Heart right ventricle (tissue), 16 donors: ENCODE measurements at regions not wholly inside any gene's neighbourhood (a gene's known extent, or its start where the extent isn't known, plus 50 kb on each side); places are given as distances from the start of the nearest gene placed in this dataset.

Experiments used
- ATAC-seq, 8 donors: fragments of 200-7000 bp; cut with Tn5 transposase; one replicate each; pipeline ENCODE4 v1.9.1; 2020; ENCODE audit warnings: mild to moderate bottlenecking in 8 of 8, moderate library complexity in 8 of 8, moderate number of reproducible peaks in 1 of 8
- DNase-seq, 2 donors: peaks; one replicate each; pipeline ENCODE4 v3.0.0-alpha.2; 2020
- H3K27ac ChIP-seq, 10 donors: fragments of 200-600 bp; sonication (generic) in 2 of 10; one replicate each; pipeline versions ENCODE4 v1.5.0 to v1.8.0; 2020 to 2022; ENCODE audit warnings: mild to moderate bottlenecking in 3 of 10
- H3K27me3 ChIP-seq, 7 donors: fragments of 200-600 bp; one replicate each; pipeline ENCODE4 v1.8.0; 2021 to 2022; ENCODE audit warnings: mild to moderate bottlenecking in 2 of 7
- H3K36me3 ChIP-seq, 9 donors: fragments of 200-600 bp; sonication (generic) in 1 of 9; one replicate each; pipeline versions ENCODE4 v1.5.0 to v1.8.0; 2020 to 2022; ENCODE audit warnings: mild to moderate bottlenecking in 2 of 9
- H3K4me1 ChIP-seq, 9 donors: fragments of 200-600 bp; sonication (generic) in 1 of 9; one replicate each; pipeline versions ENCODE4 v1.5.0 to v1.8.0; 2020 to 2022; ENCODE audit warnings: mild to moderate bottlenecking in 4 of 9
- H3K4me3 ChIP-seq, 10 donors: fragments of 200-600 bp; sonication (generic) in 2 of 10; one replicate each; pipeline versions ENCODE4 v1.5.0 to v1.8.0; 2020 to 2022; ENCODE audit warnings: mild to moderate bottlenecking in 7 of 10, moderate library complexity in 2 of 10
- H3K9me3 ChIP-seq, 11 donors: fragments of 200-600 bp in 10 of 11; sonication (generic) in 2 of 11; one replicate each; pipeline versions ENCODE4 v1.5.0 to v1.8.0; 2013 to 2022; ENCODE audit warnings: mild to moderate bottlenecking in 2 of 11, control low read depth in 1 of 11, moderate library complexity in 1 of 11
- WGBS, 2 donors: extraction: QIAGEN DNeasy Blood & Tissue Kit; methylation state at CpG; one replicate each; pipeline ENCODE4 v1.1.7; 2013; ENCODE audit warnings: inconsistent platforms in 1 of 2; 5-methylcytosine and 5-hydroxymethylcytosine counted together
- intact Hi-C, 10 donors: fragments of 100-400 bp; cut with DNase I; formaldehyde crosslinking; loops; one replicate each; pipeline versions ENCODE4 v1.11.1 to v1.14.2; 2022
- TF ChIP-seq, protein P1 (sequence below), 9 donors: fragments of 200-600 bp; sonication (generic) in 2 of 9; IDR thresholded peaks; one replicate each; pipeline versions ENCODE4 v1.5.0 to v1.8.0; 2021 to 2022; ENCODE audit warnings: antibody characterized with exemption in 9 of 9, mild to moderate bottlenecking in 5 of 9, moderate library complexity in 1 of 9
- donor health status: Arrhythmogenic right ventricular cardiomyopathy.
- donor health status: ischemic (EF 13 %, LVEDD 7.1; RV severe dilation, severe dysfunction).
- donor health status: healthy with polysubstance abuse.
- donor health status: DM: no; HTN: yes; CAD: no.
- donor health status: DM: no; HTN: no; CAD: no.
- donor health status: ischemic (EF 25% LVEDD 6.9; RV normal size, moderate dysfunction).
- donor health status: ischemic (EF 25% LVEDD 5.7; RV mildly dilated, moderate dysfunction).
- donor health status: healthy.
- donor health status: DM: yes; HTN: yes; CAD: no.
- donor health status: Ischemic cardiomyopathy.
- donor health status: ischemic (EF 35%, LVEDD 5.7; RV mildly dilated, moderate dysfunction).
- donor health status: nonischemic (EF 11% LVEDD 7.7; RV severe dilation, severe dysfunction).
- donor health status: DM: yes; HTN: yes; CAD: no.
- donor health status: PGD.
- donor health status: ischemic (EF 29% LVEDD 5.4; RV normal size, mild dysfunction).
- donor health status: nonischemic (EF 23%, LVEDD 6.1; RV moderate dilation, normal function).

DNA sequence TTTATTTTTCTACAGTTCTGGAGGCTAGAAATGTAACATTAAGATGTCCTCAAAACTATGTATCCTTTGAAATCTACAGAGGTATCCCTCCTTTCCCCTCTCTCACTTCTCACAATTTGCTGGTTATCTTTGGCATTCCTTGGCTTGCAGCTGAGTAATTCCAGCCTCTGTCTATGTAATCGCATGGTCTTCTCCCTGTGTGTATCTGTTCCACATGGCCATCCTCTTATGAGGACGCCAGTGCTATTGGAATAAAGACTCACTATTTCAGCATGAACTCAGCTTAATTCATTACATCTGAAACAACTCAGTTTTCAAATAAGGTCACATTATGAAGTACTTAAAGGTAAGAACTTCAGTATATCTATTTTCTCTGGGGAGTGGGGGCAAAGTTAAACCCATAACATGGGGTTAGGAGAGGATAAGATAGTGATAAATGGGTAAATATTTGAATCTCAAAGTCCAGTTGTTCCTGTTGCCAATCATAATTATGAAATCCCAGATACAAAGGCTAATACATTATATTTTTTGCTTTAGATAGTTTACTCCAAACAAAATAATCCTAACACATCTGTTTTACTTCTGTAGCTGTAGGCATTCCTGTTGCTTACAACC, 1290.8 kb downstream of the NCAM2 start:
- 69 to 73% methylated on average over 2 of the region's 2 CpGs for WGBS, 2 donors
- TF ChIP-seq, protein P1, sequence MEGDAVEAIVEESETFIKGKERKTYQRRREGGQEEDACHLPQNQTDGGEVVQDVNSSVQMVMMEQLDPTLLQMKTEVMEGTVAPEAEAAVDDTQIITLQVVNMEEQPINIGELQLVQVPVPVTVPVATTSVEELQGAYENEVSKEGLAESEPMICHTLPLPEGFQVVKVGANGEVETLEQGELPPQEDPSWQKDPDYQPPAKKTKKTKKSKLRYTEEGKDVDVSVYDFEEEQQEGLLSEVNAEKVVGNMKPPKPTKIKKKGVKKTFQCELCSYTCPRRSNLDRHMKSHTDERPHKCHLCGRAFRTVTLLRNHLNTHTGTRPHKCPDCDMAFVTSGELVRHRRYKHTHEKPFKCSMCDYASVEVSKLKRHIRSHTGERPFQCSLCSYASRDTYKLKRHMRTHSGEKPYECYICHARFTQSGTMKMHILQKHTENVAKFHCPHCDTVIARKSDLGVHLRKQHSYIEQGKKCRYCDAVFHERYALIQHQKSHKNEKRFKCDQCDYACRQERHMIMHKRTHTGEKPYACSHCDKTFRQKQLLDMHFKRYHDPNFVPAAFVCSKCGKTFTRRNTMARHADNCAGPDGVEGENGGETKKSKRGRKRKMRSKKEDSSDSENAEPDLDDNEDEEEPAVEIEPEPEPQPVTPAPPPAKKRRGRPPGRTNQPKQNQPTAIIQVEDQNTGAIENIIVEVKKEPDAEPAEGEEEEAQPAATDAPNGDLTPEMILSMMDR (IDR thresholded peaks at IDR 0.05): no peak
- Histone ChIP-seq H3K4me1 (no peaks in the 10 kb centered on the region), H3K4me3 (no peak overlapping the region), H3K27me3 (no peaks in the 10 kb centered on the region), H3K36me3 (no peaks in the 10 kb centered on the region), H3K27ac (no peak overlapping the region), H3K9me3 (peaks cover 0 to 21% (median 0%) of the 10 kb centered on the region in 11 donors)
- ATAC-seq (no peak), DNase-seq (no peak)
- intact Hi-C loops: no loop called here

GRCh38 chr21:22292144-22292543, 1293.9 kb downstream of the NCAM2 start:
- intact Hi-C loops: no loop called here
- H3K4me3 ChIP-seq: no peak overlapping the region
- WGBS, 2 donors: 80 to 84% methylated on average over 3 of the region's 3 CpGs
- H3K36me3 ChIP-seq: no peaks in the 10 kb centered on the region
- no peaks in the 10 kb centered on the region for H3K27me3 ChIP-seq
- no peaks in the 10 kb centered on the region for H3K4me1 ChIP-seq
- TF ChIP-seq, protein P1 (IDR thresholded peaks at IDR 0.05): no peak
- no peak overlapping the region for H3K27ac ChIP-seq
- peaks cover 0 to 7% (median 0%) of the 10 kb centered on the region in 11 donors for H3K9me3 ChIP-seq
- ATAC-seq: no peak
- DNase-seq: no peak

- WGBS, 2 donors: 66% methylated on average over 2 of the region's 2 CpGs
- H3K27me3 ChIP-seq: no peaks in the 10 kb centered on the region
- no peaks in the 10 kb centered on the region for H3K36me3 ChIP-seq
- TF ChIP-seq, protein P1 (IDR thresholded peaks at IDR 0.05): no peak
- no peak overlapping the region for H3K27ac ChIP-seq
- intact Hi-C loops: no loop called here
- peaks cover 0 to 32% (median 0%) of the 10 kb centered on the region in 11 donors for H3K9me3 ChIP-seq
- H3K4me1 ChIP-seq: no peaks in the 10 kb centered on the region
- ATAC-seq (no peak), DNase-seq (no peak)
- H3K4me3 ChIP-seq: no peak overlapping the region
Observed at GRCh38 chr21:22297575-22297974, 1299.4 kb downstream of the NCAM2 start.

DNA sequence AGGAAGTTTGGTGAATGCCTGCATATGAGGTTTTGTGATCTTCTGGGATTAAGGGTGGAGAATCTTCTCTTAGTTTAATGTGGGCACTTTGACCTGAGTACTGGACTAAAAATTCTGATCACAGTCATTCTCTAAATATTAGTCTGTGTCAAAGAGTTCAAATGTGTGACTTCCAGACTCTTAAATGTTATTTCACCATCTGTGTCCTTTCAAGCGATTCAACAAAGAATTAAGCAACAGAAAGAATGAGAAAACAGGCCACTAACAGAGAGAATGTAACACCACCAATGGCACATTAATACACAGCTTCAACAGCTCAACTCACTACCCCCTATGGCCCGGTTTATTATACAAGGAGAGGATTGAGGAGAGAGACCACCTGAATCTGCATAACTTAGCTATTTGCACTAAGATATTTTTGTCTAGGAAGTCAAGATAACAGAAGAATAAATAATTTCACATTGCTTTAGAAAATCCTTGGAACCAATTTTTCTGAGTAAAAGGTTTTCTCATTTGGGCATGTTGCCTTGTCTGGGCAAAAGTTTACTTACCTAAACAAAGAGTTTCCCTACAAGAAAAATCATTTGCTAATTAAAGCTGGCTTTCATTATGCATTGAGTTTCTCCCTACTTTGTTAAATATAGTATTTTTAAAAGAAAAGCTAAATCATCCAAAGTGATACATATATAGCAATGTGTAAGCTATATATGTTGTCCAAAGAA, 1313.7 kb downstream of the NCAM2 start:
- Histone ChIP-seq H3K27ac (no peak overlapping the region), H3K9me3 (peaks cover 0 to 20% (median 4%) of the 10 kb centered on the region in 11 donors), H3K36me3 (no peaks in the 10 kb centered on the region), H3K4me1 (no peaks in the 10 kb centered on the region), H3K27me3 (no peaks in the 10 kb centered on the region), H3K4me3 (no peak overlapping the region)
- ATAC-seq: no peak
- TF ChIP-seq, protein P1 (IDR thresholded peaks at IDR 0.05): no peak
- intact Hi-C loops: no loop called here
- WGBS, 2 donors: 78 to 87% methylated on average over 2 of the region's 2 CpGs
- DNase-seq: no peak
